ENCODE measurements at regions not wholly inside any gene's neighbourhood (a gene's known extent, or its start where the extent isn't known, plus 50 kb on each side); places are given as distances from the start of the nearest gene placed in this dataset.
A peak's percentile ranks its signal among the peaks of the same experiment; 100 is the strongest.

DNA sequence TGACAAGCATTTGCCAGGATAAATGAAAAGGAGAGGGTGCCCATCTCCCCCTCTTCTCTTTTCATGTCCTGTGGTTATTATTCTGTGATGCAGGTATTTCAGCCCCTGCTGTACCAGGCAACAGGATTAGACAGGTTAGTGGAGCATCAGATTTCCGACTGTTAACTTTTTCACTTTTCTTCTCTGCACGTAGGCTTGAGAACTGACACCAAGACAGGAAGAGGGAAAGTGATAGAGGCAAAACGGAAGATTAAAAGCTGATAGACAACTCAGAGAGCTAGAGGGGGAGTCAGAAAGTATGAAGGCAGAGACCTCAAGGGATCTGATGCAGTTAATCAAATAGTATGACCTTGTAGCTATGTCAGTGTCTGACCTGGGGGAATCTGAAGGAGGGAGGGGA is 132.8 kb downstream of the SOX9 start:
- no peaks in the 10 kb centered on the region for H3K36me3 ChIP-seq (ENCODE audit: insufficient read depth, low read length, poor library complexity, severe bottlenecking)
- POLR2A ChIA-PET (ENCODE audit: low non-redundant PET), result no interaction called here

DNA sequence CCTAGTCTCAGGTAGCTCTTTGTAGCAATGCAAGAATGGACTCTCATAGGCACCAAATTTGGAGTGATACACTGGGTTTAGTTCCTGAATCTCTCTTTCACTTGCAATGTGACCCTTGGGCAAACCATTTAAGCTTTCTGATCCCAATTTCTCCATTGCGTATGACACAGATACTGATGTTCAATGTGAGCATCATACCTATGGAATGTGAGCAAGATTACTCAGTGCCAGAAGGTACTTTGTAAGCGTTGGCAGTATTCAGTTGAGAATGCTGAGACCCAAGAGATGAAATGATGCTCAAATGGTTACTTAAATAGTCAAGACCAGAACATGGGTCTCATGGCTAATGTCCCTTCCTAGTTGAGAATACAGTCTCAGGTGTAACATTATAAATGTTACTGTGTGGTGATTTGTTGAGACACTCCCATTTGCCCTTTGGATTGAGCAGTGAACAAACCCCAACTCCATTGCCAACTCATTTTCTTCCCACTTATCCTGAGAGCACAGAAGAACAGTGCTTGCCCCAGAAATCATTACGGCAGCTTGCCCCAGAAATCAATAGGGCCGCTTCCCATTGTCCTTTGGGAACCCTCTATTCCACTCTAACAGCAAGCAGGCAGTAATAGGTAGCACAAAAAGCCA is 134.1 kb downstream of the SOX9 start:
- CTCF ChIA-PET, result no interaction called here
- DNase-seq (ENCODE audit: low spot score), result no peak

More for the DNA sequence above, 132.8 kb downstream of the SOX9 start:
- no peak for DNase-seq (ENCODE audit: low spot score)
- no peak for TF ChIP-seq CTCF (conservative IDR thresholded peaks at IDR 0.05; ENCODE audit: low read depth, low read length)
- no peak for TF ChIP-seq EZH2 (IDR thresholded peaks at IDR 0.05; ENCODE audit: borderline replicate concordance, low read depth, low read length, poor library complexity, severe bottlenecking)
- Histone ChIP-seq H3K4me3 (ENCODE audit: low read depth, low read length, poor library complexity, severe bottlenecking) (no peak overlapping the region), H3K4me1 (ENCODE audit: insufficient read depth, low read length, poor library complexity, severe bottlenecking) (no peaks in the 10 kb centered on the region), H3K27me3 (replicated peaks; ENCODE audit: insufficient read depth, low read depth, low read length, poor library complexity) (no peaks in the 10 kb centered on the region), H3K27ac (ENCODE audit: low read depth, low read length, poor library complexity, severe bottlenecking) (no peak overlapping the region), H3K9me3 (ENCODE audit: low read depth, low read length, poor library complexity, severe bottlenecking) (no peaks in the 10 kb centered on the region)
- CTCF ChIA-PET, result no interaction called here
- BruUV-seq (replicated peaks), result no TSS peak
- intact Hi-C loops (cut with micrococcal nuclease; ENCODE audit: unreplicated experiment), result no loop called here

DNA sequence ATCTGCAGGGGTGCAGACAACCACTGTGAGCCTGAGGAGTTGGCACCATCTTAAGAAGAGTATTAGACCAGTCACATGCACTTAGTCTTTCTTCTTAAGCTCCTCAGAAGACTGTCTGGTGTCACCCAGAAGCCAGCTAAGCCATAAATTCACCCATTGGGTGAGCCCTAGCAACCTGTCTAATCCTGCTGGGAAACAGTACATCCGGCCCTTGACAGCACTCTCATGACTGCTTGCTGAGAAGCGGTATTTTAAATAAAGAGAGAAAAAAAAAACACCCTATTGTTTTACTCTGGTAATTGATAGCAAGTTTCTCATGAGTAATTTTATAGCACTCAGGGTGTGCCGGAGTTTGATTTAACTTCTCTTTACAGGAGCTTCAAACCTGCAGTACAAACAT is 134.7 kb downstream of the SOX9 start:
- intact Hi-C loops (cut with micrococcal nuclease; ENCODE audit: unreplicated experiment), result no loop called here
- Histone ChIP-seq H3K4me3 (ENCODE audit: low read depth, low read length, poor library complexity, severe bottlenecking) (no peak overlapping the region), H3K36me3 (ENCODE audit: insufficient read depth, low read length, poor library complexity, severe bottlenecking) (no peaks in the 10 kb centered on the region), H3K4me1 (ENCODE audit: insufficient read depth, low read length, poor library complexity, severe bottlenecking) (no peaks in the 10 kb centered on the region), H3K9me3 (ENCODE audit: low read depth, low read length, poor library complexity, severe bottlenecking) (no peaks in the 10 kb centered on the region), H3K27ac (ENCODE audit: low read depth, low read length, poor library complexity, severe bottlenecking) (no peak overlapping the region), H3K27me3 (replicated peaks; ENCODE audit: insufficient read depth, low read depth, low read length, poor library complexity) (no peaks in the 10 kb centered on the region)
- TF ChIP-seq EZH2 (IDR thresholded peaks at IDR 0.05; ENCODE audit: borderline replicate concordance, low read depth, low read length, poor library complexity, severe bottlenecking) (no peak), CTCF (conservative IDR thresholded peaks at IDR 0.05; ENCODE audit: low read depth, low read length) (no peak)
- CTCF ChIA-PET, result interaction anchor here (0.5 kb wide), 2 partner anchors 122 to 282 kb away, joined by 12 to 17 read pairs; no protein-coding TSS in a partner anchor
- DNase-seq (ENCODE audit: low spot score), result peak; percentile 53
- no TSS peak for BruUV-seq (replicated peaks)
- POLR2A ChIA-PET (ENCODE audit: low non-redundant PET), result no interaction called here

More for the DNA sequence above, 134.1 kb downstream of the SOX9 start:
- POLR2A ChIA-PET (ENCODE audit: low non-redundant PET), result no interaction called here
- no peak overlapping the region for H3K27ac ChIP-seq (ENCODE audit: low read depth, low read length, poor library complexity, severe bottlenecking)
- BruUV-seq (replicated peaks), result no TSS peak
- no peaks in the 10 kb centered on the region for H3K9me3 ChIP-seq (ENCODE audit: low read depth, low read length, poor library complexity, severe bottlenecking)
- no peak overlapping the region for H3K4me3 ChIP-seq (ENCODE audit: low read depth, low read length, poor library complexity, severe bottlenecking)
- TF ChIP-seq CTCF (conservative IDR thresholded peaks at IDR 0.05; ENCODE audit: low read depth, low read length), result no peak
- TF ChIP-seq EZH2 (IDR thresholded peaks at IDR 0.05; ENCODE audit: borderline replicate concordance, low read depth, low read length, poor library complexity, severe bottlenecking), result no peak
- intact Hi-C loops (cut with micrococcal nuclease; ENCODE audit: unreplicated experiment), result no loop called here
- no peaks in the 10 kb centered on the region for H3K36me3 ChIP-seq (ENCODE audit: insufficient read depth, low read length, poor library complexity, severe bottlenecking)
- no peaks in the 10 kb centered on the region for H3K4me1 ChIP-seq (ENCODE audit: insufficient read depth, low read length, poor library complexity, severe bottlenecking)
- H3K27me3 ChIP-seq (replicated peaks; ENCODE audit: insufficient read depth, low read depth, low read length, poor library complexity), result no peaks in the 10 kb centered on the region

All from A673 (cell line).